H1 (cell line): ENCODE measurements at regions not wholly inside any gene's neighbourhood (a gene's known extent, or its start where the extent isn't known, plus 50 kb on each side); places are given as distances from the start of the nearest gene placed in this dataset.

Source experiments
- CHD7 ChIP-seq: fragments of 300-600 bp; sonication (generic); IDR thresholded peaks from 2 replicates; pipeline ENCODE4 v1.7.1; 2012; ENCODE audit warnings: low read length, moderate library complexity, mild to moderate bottlenecking, inconsistent platforms; ENCODE audit not compliant: insufficient replicate concordance
- SIN3A ChIP-seq, 2 experiments: IDR thresholded peaks in 1 of 2; conservative IDR thresholded peaks in 1 of 2; 2 replicates each; pipeline ENCODE4 v1.6.1; 2011 to 2012; ENCODE audit warnings: low read length in 2 of 2, improper control_type of control experiment in 1 of 2, low read depth in 1 of 2, mild to moderate bottlenecking in 1 of 2

- no peak for TF ChIP-seq CHD7
- TF ChIP-seq SIN3A (conservative IDR thresholded peaks at IDR 0.05 in 1 of 2, IDR thresholded peaks at IDR 0.05 in 1 of 2; ENCODE audit: low read depth in 1 of 2, low read length in 2 of 2) = no peak
- TF ChIP-seq, all 59 proteins: peak for 2
Observed at GRCh38 chr3:159266779-159267178, 464.9 kb downstream of the MFSD1 start (continued).
